Calu3 (cell line): ENCODE measurements at regions not wholly inside any gene's neighbourhood (a gene's known extent, or its start where the extent isn't known, plus 50 kb on each side); places are given as distances from the start of the nearest gene placed in this dataset.
"Not testable (repeated sequence)": the region's sequence is repeated elsewhere in the genome, so short reads cannot be mapped to it uniquely, and the experiment has no call there.

Experiments used
- BruUV-seq: library from RNA; stranded (reverse); fragments of 400-500 nt; replicated peaks from 2 replicates; lab custom pipeline; 2021; lab: Mats Ljungman, UMichigan
- CTCF ChIA-PET: fragments of 300-600 bp; sonication (Branson Sonifier 250); formaldehyde crosslinking; loops from one replicate; lab custom pipeline; 2022; ENCODE audit warnings: antibody characterized with exemption; lab: Charles Lee
- DNase-seq: peaks from one replicate; pipeline ENCODE4 v3.0.0; 2022
- H3K27ac Mint-ChIP-seq: one replicate; pipeline ENCODE4 v1.8.0; 2022; ENCODE audit warnings: mixed read lengths; ENCODE audit not compliant: unreplicated experiment
- H3K27me3 Mint-ChIP-seq: one replicate; pipeline ENCODE4 v1.8.0; 2022; ENCODE audit warnings: mixed read lengths; ENCODE audit not compliant: unreplicated experiment
- H3K36me3 Mint-ChIP-seq: one replicate; pipeline ENCODE4 v1.8.0; 2022; ENCODE audit warnings: mild to moderate bottlenecking, moderate library complexity, mixed read lengths; ENCODE audit not compliant: insufficient read depth, unreplicated experiment
- H3K4me1 Mint-ChIP-seq: one replicate; pipeline ENCODE4 v1.8.0; 2022; ENCODE audit warnings: mild to moderate bottlenecking, low read depth, mixed read lengths; ENCODE audit not compliant: unreplicated experiment
- H3K4me3 Mint-ChIP-seq: one replicate; pipeline ENCODE4 v1.8.0; 2022; ENCODE audit warnings: mild to moderate bottlenecking, low read depth, moderate library complexity, mixed read lengths; ENCODE audit not compliant: unreplicated experiment
- H3K9me3 Mint-ChIP-seq: one replicate; pipeline ENCODE4 v1.8.0; 2022; ENCODE audit warnings: low read depth, mixed read lengths; ENCODE audit not compliant: unreplicated experiment
- CTCF ChIP-seq: fragments of 200-600 bp; IDR thresholded peaks from one replicate; pipeline ENCODE4 v1.8.0; 2022; ENCODE audit warnings: antibody characterized with exemption; ENCODE audit not compliant: unreplicated experiment
- intact Hi-C: fragments of 100-400 bp; cut with micrococcal nuclease; formaldehyde crosslinking; loops from one replicate; pipeline ENCODE4 v1.10.0; 2022; ENCODE audit not compliant: unreplicated experiment

- intact Hi-C loops, result no loop called here
- no peaks in the 10 kb centered on the region for H3K27me3 Mint-ChIP-seq
- no peak overlapping the region for H3K4me3 Mint-ChIP-seq
- H3K36me3 Mint-ChIP-seq, result no peaks in the 10 kb centered on the region
- CTCF ChIA-PET, result no interaction called here
- H3K4me1 Mint-ChIP-seq, result no peaks in the 10 kb centered on the region
- TF ChIP-seq CTCF, result no peak
- peaks cover 7% of the 10 kb centered on the region for H3K9me3 Mint-ChIP-seq
- H3K27ac Mint-ChIP-seq, result no peak overlapping the region
- no peak for DNase-seq
- no TSS peak for BruUV-seq
These were observed 81.6 kb downstream of the OLFM4 start for GRCh38 chr13:53110181-53110580.

GRCh38 chr13:53110614-53111013 is 82.0 kb downstream of the OLFM4 start:
- DNase-seq, result no peak
- peaks cover 7% of the 10 kb centered on the region for H3K9me3 Mint-ChIP-seq
- no TSS peak for BruUV-seq
- H3K4me3 Mint-ChIP-seq, result no peak overlapping the region
- no peaks in the 10 kb centered on the region for H3K4me1 Mint-ChIP-seq
- CTCF ChIA-PET, result no interaction called here
- H3K27ac Mint-ChIP-seq, result no peak overlapping the region
- intact Hi-C loops, result no loop called here
- no peaks in the 10 kb centered on the region for H3K36me3 Mint-ChIP-seq
- TF ChIP-seq CTCF, result no peak
- H3K27me3 Mint-ChIP-seq, result no peaks in the 10 kb centered on the region

GRCh38 chr13:53112522-53112921 is 83.9 kb downstream of the OLFM4 start:
- Mint-ChIP-seq H3K4me1 (no peaks in the 10 kb centered on the region), H3K9me3 (peaks cover 7% of the 10 kb centered on the region), H3K36me3 (no peaks in the 10 kb centered on the region), H3K27ac (no peak overlapping the region), H3K4me3 (no peak overlapping the region), H3K27me3 (no peaks in the 10 kb centered on the region)
- CTCF ChIA-PET, result no interaction called here
- BruUV-seq, result no TSS peak
- TF ChIP-seq CTCF, result no peak
- intact Hi-C loops, result no loop called here
- DNase-seq, result no peak

- DNase-seq, intact Hi-C loops, BruUV-seq, H3K27ac Mint-ChIP-seq, H3K9me3 Mint-ChIP-seq, H3K4me1 Mint-ChIP-seq, H3K36me3 Mint-ChIP-seq, H3K4me3 Mint-ChIP-seq, H3K27me3 Mint-ChIP-seq, CTCF ChIA-PET: not testable (repeated sequence)
These were observed 88.4 kb downstream of the OLFM4 start for GRCh38 chr13:53117048-53117447.

- H3K4me3 Mint-ChIP-seq, result no peak overlapping the region
- no TSS peak for BruUV-seq
- CTCF ChIA-PET, result no interaction called here
These were observed 92.6 kb downstream of the OLFM4 start for GRCh38 chr13:53121131-53121773.

More at GRCh38 chr13:53121131-53121773, 92.6 kb downstream of the OLFM4 start:
- intact Hi-C loops, result no loop called here
- Mint-ChIP-seq H3K4me1 (no peaks in the 10 kb centered on the region), H3K36me3 (no peaks in the 10 kb centered on the region), H3K9me3 (peaks cover 2% of the 10 kb centered on the region), H3K27ac (no peak overlapping the region), H3K27me3 (no peaks in the 10 kb centered on the region)
- DNase-seq, result no peak
- no peak for TF ChIP-seq CTCF
